OCI-LY7 (cell line): ENCODE measurements at regions not wholly inside any gene's neighbourhood (a gene's known extent, or its start where the extent isn't known, plus 50 kb on each side); places are given as distances from the start of the nearest gene placed in this dataset.

Experiments used
- EZH2phosphoT487 ChIP-seq: fragments of 200-600 bp; sonication (generic); IDR thresholded peaks from 2 replicates; pipeline ENCODE4 v1.6.1; 2018; ENCODE audit warnings: low read depth, borderline replicate concordance, mild to moderate bottlenecking, mixed run types, antibody characterized with exemption, low read length, moderate library complexity, mixed read lengths
- TF ChIP-seq, protein P1 (sequence below): fragments of 200-600 bp; sonication (generic); conservative IDR thresholded peaks from 2 replicates; pipeline ENCODE4 v1.5.1; 2014; ENCODE audit warnings: mild to moderate bottlenecking, antibody characterized with exemption, low read length, moderate library complexity, mixed read lengths

DNA sequence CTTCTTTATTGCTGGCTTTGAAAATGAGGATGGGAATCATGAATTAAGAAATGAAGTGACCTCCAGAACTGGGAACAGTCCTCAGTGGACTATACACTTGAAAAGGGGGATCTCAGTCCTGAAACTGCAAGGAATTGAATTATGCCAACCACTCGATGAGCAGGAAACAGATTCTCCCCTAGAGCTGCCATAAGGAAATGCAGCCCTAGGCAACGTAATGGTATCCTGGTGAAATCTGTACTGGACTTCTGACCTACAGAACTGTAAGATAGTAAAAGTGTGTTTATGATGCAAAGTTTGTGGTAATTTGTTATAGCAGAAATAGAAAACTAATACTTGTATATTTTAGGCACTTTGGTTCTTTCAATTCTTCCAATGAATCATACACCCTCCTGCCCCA is 236.4 kb upstream of the TAC1 start:
- TF ChIP-seq, protein P1, sequence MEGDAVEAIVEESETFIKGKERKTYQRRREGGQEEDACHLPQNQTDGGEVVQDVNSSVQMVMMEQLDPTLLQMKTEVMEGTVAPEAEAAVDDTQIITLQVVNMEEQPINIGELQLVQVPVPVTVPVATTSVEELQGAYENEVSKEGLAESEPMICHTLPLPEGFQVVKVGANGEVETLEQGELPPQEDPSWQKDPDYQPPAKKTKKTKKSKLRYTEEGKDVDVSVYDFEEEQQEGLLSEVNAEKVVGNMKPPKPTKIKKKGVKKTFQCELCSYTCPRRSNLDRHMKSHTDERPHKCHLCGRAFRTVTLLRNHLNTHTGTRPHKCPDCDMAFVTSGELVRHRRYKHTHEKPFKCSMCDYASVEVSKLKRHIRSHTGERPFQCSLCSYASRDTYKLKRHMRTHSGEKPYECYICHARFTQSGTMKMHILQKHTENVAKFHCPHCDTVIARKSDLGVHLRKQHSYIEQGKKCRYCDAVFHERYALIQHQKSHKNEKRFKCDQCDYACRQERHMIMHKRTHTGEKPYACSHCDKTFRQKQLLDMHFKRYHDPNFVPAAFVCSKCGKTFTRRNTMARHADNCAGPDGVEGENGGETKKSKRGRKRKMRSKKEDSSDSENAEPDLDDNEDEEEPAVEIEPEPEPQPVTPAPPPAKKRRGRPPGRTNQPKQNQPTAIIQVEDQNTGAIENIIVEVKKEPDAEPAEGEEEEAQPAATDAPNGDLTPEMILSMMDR: no peak
- no peak for TF ChIP-seq EZH2phosphoT487
